IPS-18a (cell line): ENCODE measurements at regions not wholly inside any gene's neighbourhood (a gene's known extent, or its start where the extent isn't known, plus 50 kb on each side); places are given as distances from the start of the nearest gene placed in this dataset.

ENCODE experiments used
- H3K27ac ChIP-seq: one replicate; pipeline ENCODE4 v1.5.1; 2013; ENCODE audit warnings: low read length
- H3K27me3 ChIP-seq: one replicate; pipeline ENCODE4 v1.6.1; 2013; ENCODE audit warnings: mild to moderate bottlenecking, low read length; ENCODE audit not compliant: control insufficient read depth, insufficient read depth
- H3K36me3 ChIP-seq: one replicate; pipeline ENCODE4 v1.6.1; 2013; ENCODE audit warnings: low read depth, low read length; ENCODE audit not compliant: control insufficient read depth
- H3K4me1 ChIP-seq: one replicate; pipeline ENCODE4 v1.6.1; 2013; ENCODE audit warnings: low read depth, low read length; ENCODE audit not compliant: control insufficient read depth
- H3K4me3 ChIP-seq: one replicate; pipeline ENCODE4 v1.5.1; 2013; ENCODE audit warnings: low read length
- H3K9ac ChIP-seq: one replicate; pipeline ENCODE4 v1.6.1; 2013; ENCODE audit warnings: mild to moderate bottlenecking, low read length, moderate library complexity
- H3K9me3 ChIP-seq: one replicate; pipeline ENCODE4 v1.6.1; 2013; ENCODE audit warnings: low read depth, low read length; ENCODE audit not compliant: control insufficient read depth

DNA sequence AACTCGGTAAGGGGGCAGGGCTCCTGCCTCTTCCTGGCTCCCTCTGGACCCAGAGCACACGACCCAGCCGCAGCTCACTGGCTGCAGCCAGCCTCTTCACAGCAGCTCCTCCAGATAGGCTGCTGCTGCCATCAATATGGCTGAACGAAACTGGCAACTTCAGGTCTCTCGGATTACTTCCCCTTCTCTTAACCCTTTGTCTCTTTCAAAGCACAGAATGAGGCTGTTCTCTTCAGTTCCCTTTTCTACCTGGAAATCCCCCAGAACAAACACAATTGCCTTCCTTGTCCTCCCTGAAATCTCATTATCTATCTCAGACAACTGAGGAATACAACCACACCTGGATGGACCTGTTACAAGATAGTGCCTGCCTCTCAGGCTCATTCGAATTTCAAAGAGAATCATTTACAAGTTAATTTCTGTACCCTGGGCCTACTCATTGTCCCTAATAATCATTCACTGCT is 193.4 kb upstream of the MBL2 start:
- H3K4me3 ChIP-seq = no peak overlapping the region

DNA sequence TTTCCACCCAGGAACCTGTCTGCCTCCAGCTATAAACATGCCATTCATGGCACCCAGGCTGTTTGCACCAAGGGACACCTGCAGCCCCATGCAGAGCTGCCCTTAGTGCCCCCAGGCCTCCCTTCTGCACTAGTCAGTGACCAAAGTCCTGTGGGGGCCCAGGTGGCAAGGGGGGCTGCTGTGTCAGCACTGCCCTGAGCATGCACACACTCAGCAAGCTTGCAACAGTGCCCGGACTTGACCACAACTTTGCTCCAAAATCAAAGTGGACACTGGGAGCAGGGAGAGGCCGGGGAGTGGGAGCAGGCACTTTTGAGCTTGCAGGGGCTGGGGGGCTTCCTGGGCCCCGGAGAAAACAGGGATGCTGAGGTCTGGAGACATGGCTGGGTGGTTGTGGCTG is 192.9 kb upstream of the MBL2 start:
- no peak overlapping the region for H3K4me3 ChIP-seq
- H3K27ac ChIP-seq = no peak overlapping the region
- no peaks in the 10 kb centered on the region for H3K9me3 ChIP-seq
- no peak overlapping the region for H3K9ac ChIP-seq
- H3K27me3 ChIP-seq = no peaks in the 10 kb centered on the region
- H3K36me3 ChIP-seq = no peaks in the 10 kb centered on the region
- H3K4me1 ChIP-seq = peaks cover 31% of the 10 kb centered on the region

More for the DNA sequence above, 193.4 kb upstream of the MBL2 start:
- peaks cover 31% of the 10 kb centered on the region for H3K4me1 ChIP-seq
- no peak overlapping the region for H3K27ac ChIP-seq
- H3K36me3 ChIP-seq = no peaks in the 10 kb centered on the region
- no peaks in the 10 kb centered on the region for H3K27me3 ChIP-seq
- no peaks in the 10 kb centered on the region for H3K9me3 ChIP-seq
- no peak overlapping the region for H3K9ac ChIP-seq

DNA sequence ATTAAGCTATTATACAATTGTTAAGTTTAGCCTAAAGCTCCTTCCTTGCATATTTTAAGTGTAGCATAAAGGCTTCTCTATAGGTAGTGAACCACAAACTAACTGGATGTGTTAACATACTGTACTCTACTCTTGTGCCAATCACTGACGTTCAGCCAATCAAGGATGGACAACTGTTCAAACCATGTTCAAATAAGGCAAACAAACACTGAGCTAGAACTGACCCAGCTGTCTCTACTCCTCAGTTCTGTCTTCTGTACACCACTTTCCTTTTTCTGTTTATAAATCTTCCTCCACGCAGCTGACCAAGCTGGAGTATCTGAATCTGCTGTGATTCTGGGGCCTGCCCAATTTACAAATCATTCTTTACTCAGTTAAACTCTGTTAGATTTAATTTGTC is 188.7 kb upstream of the MBL2 start:
- no peak overlapping the region for H3K9ac ChIP-seq
- no peak overlapping the region for H3K4me3 ChIP-seq
- H3K27ac ChIP-seq = no peak overlapping the region
- peaks cover 15% of the 10 kb centered on the region for H3K4me1 ChIP-seq
- H3K27me3 ChIP-seq = no peaks in the 10 kb centered on the region
- no peaks in the 10 kb centered on the region for H3K36me3 ChIP-seq
- no peaks in the 10 kb centered on the region for H3K9me3 ChIP-seq

GRCh38 chr10:52959810-52960209 is 187.2 kb upstream of the MBL2 start:
- H3K36me3 ChIP-seq = no peaks in the 10 kb centered on the region
- no peak overlapping the region for H3K4me3 ChIP-seq
- H3K27ac ChIP-seq = no peak overlapping the region
- H3K9ac ChIP-seq = no peak overlapping the region
- H3K9me3 ChIP-seq = no peaks in the 10 kb centered on the region
- H3K27me3 ChIP-seq = no peaks in the 10 kb centered on the region
- peaks cover 15% of the 10 kb centered on the region for H3K4me1 ChIP-seq

- Histone ChIP-seq H3K36me3 (no peaks in the 10 kb centered on the region), H3K9ac (no peak overlapping the region), H3K27ac (no peak overlapping the region), H3K4me1 (peaks cover 15% of the 10 kb centered on the region), H3K9me3 (no peaks in the 10 kb centered on the region), H3K27me3 (no peaks in the 10 kb centered on the region), H3K4me3 (no peak overlapping the region)
Measured at GRCh38 chr10:52956861-52957260, 184.3 kb upstream of the MBL2 start.

- Histone ChIP-seq H3K4me3 (no peak overlapping the region), H3K27me3 (no peaks in the 10 kb centered on the region), H3K9ac (no peak overlapping the region), H3K4me1 (peaks cover 15% of the 10 kb centered on the region), H3K9me3 (no peaks in the 10 kb centered on the region), H3K27ac (no peak overlapping the region), H3K36me3 (no peaks in the 10 kb centered on the region)
Measured at GRCh38 chr10:52956461-52956860, 183.9 kb upstream of the MBL2 start.

GRCh38 chr10:52955337-52955736 is 182.8 kb upstream of the MBL2 start:
- Histone ChIP-seq H3K4me1 (peaks cover 13% of the 10 kb centered on the region), H3K9me3 (no peaks in the 10 kb centered on the region), H3K4me3 (no peak overlapping the region), H3K36me3 (no peaks in the 10 kb centered on the region), H3K27ac (no peak overlapping the region), H3K27me3 (no peaks in the 10 kb centered on the region), H3K9ac (no peak overlapping the region)

GRCh38 chr10:52954407-52954806 is 181.8 kb upstream of the MBL2 start:
- Histone ChIP-seq H3K27ac (no peak overlapping the region), H3K27me3 (no peaks in the 10 kb centered on the region), H3K9me3 (no peaks in the 10 kb centered on the region), H3K9ac (no peak overlapping the region), H3K36me3 (no peaks in the 10 kb centered on the region), H3K4me3 (no peak overlapping the region), H3K4me1 (peaks cover 12% of the 10 kb centered on the region)

DNA sequence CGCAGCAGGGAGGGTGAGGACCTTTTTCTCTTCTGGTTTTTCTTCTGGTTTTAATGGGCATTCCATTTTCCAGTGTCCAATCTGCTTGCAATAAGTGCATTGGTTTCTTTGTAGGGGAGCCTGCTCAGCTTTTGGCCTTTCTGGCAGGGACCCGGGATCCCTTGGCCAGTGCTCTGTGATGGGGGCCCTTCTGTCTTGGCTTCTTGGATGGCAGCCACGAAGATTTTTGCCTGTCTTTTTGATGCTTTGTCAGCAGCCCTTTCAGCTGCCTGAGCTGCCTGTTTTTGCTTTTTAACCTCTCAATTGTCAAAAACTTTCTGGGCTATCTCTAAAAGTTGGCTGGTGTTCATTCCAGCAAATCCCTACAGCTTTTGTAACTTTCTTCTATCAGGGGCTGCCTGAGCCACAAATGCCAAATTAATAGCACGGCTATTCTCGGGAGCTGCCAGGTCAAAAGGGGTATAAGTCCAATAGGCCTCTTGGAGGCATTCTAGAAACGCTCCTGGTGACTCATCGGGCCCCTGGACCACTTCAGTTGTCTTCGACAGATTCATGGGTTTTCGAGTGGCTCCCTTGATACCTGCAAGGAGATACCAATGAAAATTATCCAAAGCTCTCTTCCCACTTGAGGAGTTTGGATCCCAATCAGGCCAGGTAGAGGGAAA is 179.9 kb upstream of the MBL2 start:
- no peak overlapping the region for H3K27ac ChIP-seq
- no peaks in the 10 kb centered on the region for H3K27me3 ChIP-seq

GRCh38 chr10:52951824-52952223 is 179.2 kb upstream of the MBL2 start:
- peaks cover 13% of the 10 kb centered on the region for H3K4me1 ChIP-seq
- H3K27ac ChIP-seq = no peak overlapping the region

More for the DNA sequence above, 179.9 kb upstream of the MBL2 start:
- H3K4me1 ChIP-seq = peaks cover 13% of the 10 kb centered on the region
- no peaks in the 10 kb centered on the region for H3K9me3 ChIP-seq
- H3K36me3 ChIP-seq = no peaks in the 10 kb centered on the region
- no peak overlapping the region for H3K4me3 ChIP-seq
- no peak overlapping the region for H3K9ac ChIP-seq

GRCh38 chr10:52950578-52950977 is 178.0 kb upstream of the MBL2 start:
- Histone ChIP-seq H3K27me3 (no peaks in the 10 kb centered on the region), H3K9me3 (no peaks in the 10 kb centered on the region), H3K4me1 (peaks cover 13% of the 10 kb centered on the region), H3K27ac (no peak overlapping the region), H3K4me3 (no peak overlapping the region), H3K9ac (no peak overlapping the region), H3K36me3 (no peaks in the 10 kb centered on the region)

More at GRCh38 chr10:52951824-52952223, 179.2 kb upstream of the MBL2 start:
- H3K4me3 ChIP-seq = no peak overlapping the region
- H3K27me3 ChIP-seq = no peaks in the 10 kb centered on the region
- H3K9me3 ChIP-seq = no peaks in the 10 kb centered on the region
- no peaks in the 10 kb centered on the region for H3K36me3 ChIP-seq
- H3K9ac ChIP-seq = no peak overlapping the region

GRCh38 chr10:52949899-52950298 is 177.3 kb upstream of the MBL2 start:
- no peak overlapping the region for H3K9ac ChIP-seq
- no peaks in the 10 kb centered on the region for H3K9me3 ChIP-seq
- no peak overlapping the region for H3K4me3 ChIP-seq
- no peaks in the 10 kb centered on the region for H3K27me3 ChIP-seq
- no peaks in the 10 kb centered on the region for H3K36me3 ChIP-seq
- H3K4me1 ChIP-seq = peaks cover 13% of the 10 kb centered on the region
- no peak overlapping the region for H3K27ac ChIP-seq
